A549 (cell line): ENCODE measurements at regions not wholly inside any gene's neighbourhood (a gene's known extent, or its start where the extent isn't known, plus 50 kb on each side); places are given as distances from the start of the nearest gene placed in this dataset.

Experiments
- ATAC-seq, 2 experiments: fragments of 200-7000 bp in 1 of 2; fragments of >200 bp in 1 of 2; cut with Nextera tagmentation in 1 of 2; cut with Tn5 transposase in 1 of 2; 3 replicates each; pipeline versions ENCODE4 v1.8.0 to v1.9.1; 2018 to 2020; ENCODE audit warnings: mild to moderate bottlenecking in 1 of 2, moderate library complexity in 1 of 2
- CTCF ChIA-PET: fragments of 300-600 bp; sonication (Branson Sonifier 250); formaldehyde crosslinking; extraction: SDS; loops from one replicate; lab custom pipeline; 2021; ENCODE audit warnings: antibody characterized with exemption, inconsistent platforms; lab: Yijun Ruan, JAX
- POLR2A ChIA-PET: fragments of 350-600 bp; formaldehyde crosslinking; extraction: SDS; loops from one replicate; lab custom pipeline; 2021; ENCODE audit warnings: antibody characterized with exemption, inconsistent platforms; lab: Yijun Ruan, JAX
- DNase-seq, 2 experiments: peaks; one replicate each; pipeline versions ENCODE4 v3.0.0 to v3.0.0-alpha.2; 2011 to 2016; ENCODE audit warnings: low read depth in 1 of 2, low spot score in 1 of 2
- FAIRE-seq: peaks from 2 replicates; lab custom pipeline; 2011; peaks lifted over from hg19 to GRCh38; lab: Jason Lieb, UNC
- H3K27ac ChIP-seq, 2 experiments: fragments of >200 bp; sonication (Bioruptor Twin); formaldehyde crosslinking; 3 replicates each; pipeline ENCODE4 v1.5.1; 2016 to 2017
- H3K4me1 ChIP-seq: fragments of >200 bp; sonication (Bioruptor Twin); formaldehyde crosslinking; 3 replicates; pipeline ENCODE4 v1.6.1; 2016
- H3K4me2 ChIP-seq: fragments of >200 bp; sonication (Bioruptor Twin); formaldehyde crosslinking; 3 replicates; pipeline ENCODE4 v1.6.1; 2016
- H3K4me3 ChIP-seq: fragments of >200 bp; sonication (Bioruptor Twin); formaldehyde crosslinking; 3 replicates; pipeline ENCODE4 v1.5.1; 2016
- H3K9me3 ChIP-seq: fragments of >200 bp; sonication (Bioruptor Twin); formaldehyde crosslinking; 3 replicates; pipeline ENCODE4 v1.6.1; 2016
- BHLHE40 ChIP-seq: IDR thresholded peaks from 2 replicates; pipeline ENCODE4 v1.6.1; 2012; ENCODE audit warnings: low read depth, low read length, inconsistent platforms
- CBX2 ChIP-seq: fragments of 200-600 bp; sonication (generic); IDR thresholded peaks from 2 replicates; pipeline ENCODE4 v1.6.1; 2016; ENCODE audit warnings: low read depth, mild to moderate bottlenecking, borderline replicate concordance
- CBX8 ChIP-seq: fragments of 200-600 bp; sonication (generic); IDR thresholded peaks from 2 replicates; pipeline ENCODE4 v1.6.1; 2016
- CEBPB ChIP-seq, 2 experiments: fragments of >200 bp in 1 of 2; sonication (Bioruptor Twin) in 1 of 2; formaldehyde crosslinking in 1 of 2; IDR thresholded peaks; 2 replicates each; pipeline ENCODE4 v1.6.1; 2012 to 2016
- EHF ChIP-seq: fragments of 250-450 bp; sonication (Bioruptor Pico); IDR thresholded peaks from 2 replicates; pipeline ENCODE4 v1.5.0; 2020; ENCODE audit warnings: mild to moderate bottlenecking
- EP300 ChIP-seq, 2 experiments: fragments of >200 bp; sonication (Bioruptor Twin); formaldehyde crosslinking; IDR thresholded peaks; 2 replicates in 1 of 2; 3 replicates in 1 of 2; pipeline ENCODE4 v1.6.1; 2016 to 2017
- ESRRA ChIP-seq: fragments of 150-350 bp; IDR thresholded peaks from 2 replicates; pipeline ENCODE4 v1.6.1; 2014; ENCODE audit warnings: mild to moderate bottlenecking, low read length, borderline replicate concordance
- FOSB ChIP-seq: fragments of 250-450 bp; sonication (Bioruptor Pico); IDR thresholded peaks from 2 replicates; pipeline ENCODE4 v1.5.0; 2020; ENCODE audit warnings: mild to moderate bottlenecking, moderate library complexity
- FOSL2 ChIP-seq, 2 experiments: fragments of 450-650 bp in 1 of 2; fragments of >200 bp in 1 of 2; sonication (Bioruptor Twin) in 1 of 2; formaldehyde crosslinking; IDR thresholded peaks; 2 replicates each; pipeline versions ENCODE4 v1.5.0 to v1.6.1; 2016 to 2020; ENCODE audit warnings: mild to moderate bottlenecking in 1 of 2, moderate library complexity in 1 of 2
- HOXB13 ChIP-seq: fragments of 250-450 bp; sonication (Bioruptor Pico); IDR thresholded peaks from 2 replicates; pipeline ENCODE4 v1.5.0; 2020; ENCODE audit warnings: low read depth, mild to moderate bottlenecking, moderate library complexity
- JUN ChIP-seq, 2 experiments: fragments of >200 bp; sonication (Bioruptor Twin); formaldehyde crosslinking; IDR thresholded peaks; 2 replicates in 1 of 2; 3 replicates in 1 of 2; pipeline ENCODE4 v1.6.1; 2016 to 2017
- KDM1A ChIP-seq: fragments of 200-600 bp; sonication (generic); IDR thresholded peaks from 2 replicates; pipeline ENCODE4 v1.6.1; 2016; ENCODE audit warnings: low read depth, mild to moderate bottlenecking
- KDM5A ChIP-seq: fragments of 200-600 bp; sonication (generic); IDR thresholded peaks from 2 replicates; pipeline ENCODE4 v1.6.1; 2016; ENCODE audit warnings: antibody characterized with exemption, mild to moderate bottlenecking
- MAFK ChIP-seq: fragments of 450-650 bp; IDR thresholded peaks from 2 replicates; pipeline ENCODE4 v1.6.1; 2014; ENCODE audit not compliant: partially characterized antibody
- MAZ ChIP-seq: fragments of 150-350 bp; IDR thresholded peaks from 2 replicates; pipeline ENCODE4 v1.6.1; 2014; ENCODE audit warnings: antibody characterized with exemption, low read depth, low read length, borderline replicate concordance
- MYC ChIP-seq: IDR thresholded peaks from 2 replicates; pipeline ENCODE4 v1.6.1; 2012; ENCODE audit warnings: mild to moderate bottlenecking, inconsistent platforms, low read length, improper control_type of control experiment, borderline replicate concordance
- PHF8 ChIP-seq: fragments of 200-600 bp; sonication (generic); IDR thresholded peaks from 2 replicates; pipeline ENCODE4 v1.6.1; 2016; ENCODE audit warnings: low read depth, mild to moderate bottlenecking, antibody characterized with exemption, moderate library complexity, borderline replicate concordance
- POLR2A ChIP-seq: IDR thresholded peaks from 2 replicates; pipeline ENCODE4 v1.6.1; 2012; ENCODE audit warnings: mild to moderate bottlenecking, low read length
- POLR2AphosphoS2 ChIP-seq: conservative IDR thresholded peaks from 2 replicates; pipeline ENCODE4 v1.6.1; 2012; ENCODE audit warnings: low read length, improper control_type of control experiment, inconsistent platforms
- RAD21 ChIP-seq, 2 experiments: fragments of >200 bp in 1 of 2; sonication (Bioruptor Twin) in 1 of 2; formaldehyde crosslinking in 1 of 2; IDR thresholded peaks in 1 of 2; conservative IDR thresholded peaks in 1 of 2; 2 replicates in 1 of 2; 3 replicates in 1 of 2; pipeline ENCODE4 v1.6.1; 2012 to 2018; ENCODE audit warnings: inconsistent platforms in 1 of 2
- RARB ChIP-seq: fragments of 250-450 bp; sonication (Bioruptor Pico); IDR thresholded peaks from 2 replicates; pipeline ENCODE4 v1.8.0; 2021; ENCODE audit warnings: mild to moderate bottlenecking, moderate library complexity
- RNF2 ChIP-seq: fragments of 200-600 bp; sonication (generic); IDR thresholded peaks from 2 replicates; pipeline ENCODE4 v1.6.1; 2016; ENCODE audit warnings: low read depth, mild to moderate bottlenecking, antibody characterized with exemption, moderate library complexity, borderline replicate concordance
- SREBF2 ChIP-seq: fragments of 450-650 bp; IDR thresholded peaks from 2 replicates; pipeline ENCODE4 v1.6.1; 2014; ENCODE audit warnings: mild to moderate bottlenecking, moderate library complexity
- TP53 ChIP-seq: fragments of 250-450 bp; sonication (Bioruptor Pico); IDR thresholded peaks from 2 replicates; pipeline ENCODE4 v1.5.0; 2021; ENCODE audit warnings: mild to moderate bottlenecking, moderate library complexity
- ZNF302 ChIP-seq: fragments of 250-450 bp; sonication (Bioruptor Pico); IDR thresholded peaks from 2 replicates; pipeline ENCODE4 v1.9.0; 2021; ENCODE audit warnings: inconsistent platforms, mild to moderate bottlenecking, moderate library complexity
- ZSCAN20 ChIP-seq: fragments of 250-450 bp; sonication (Bioruptor Pico); IDR thresholded peaks from 2 replicates; pipeline ENCODE4 v1.8.0; 2022; ENCODE audit warnings: mild to moderate bottlenecking, moderate library complexity
- WGBS: methylation state at CpG from one replicate; pipeline ENCODE4 v1.1.6; 2017; ENCODE audit errors: missing lambda C conversion rate; 5-methylcytosine and 5-hydroxymethylcytosine counted together
- TF ChIP-seq, protein P1 (sequence below): IDR thresholded peaks from 2 replicates; pipeline ENCODE4 v1.6.1; 2012
- TF ChIP-seq, protein P2 (sequence below): fragments of 450-650 bp; IDR thresholded peaks from 2 replicates; pipeline ENCODE4 v1.6.1; 2014; ENCODE audit warnings: antibody characterized with exemption
- TF ChIP-seq, protein P3 (sequence below): fragments of 150-350 bp; IDR thresholded peaks from 2 replicates; pipeline ENCODE4 v1.6.1; 2014; ENCODE audit warnings: low read depth, mild to moderate bottlenecking, low read length
- TF ChIP-seq, protein P4 (sequence below): fragments of >200 bp; sonication (Bioruptor Twin); formaldehyde crosslinking; IDR thresholded peaks from 2 replicates; pipeline ENCODE4 v1.6.1; 2016
- TF ChIP-seq, protein P5 (sequence below): fragments of >200 bp; sonication (Bioruptor Twin); formaldehyde crosslinking; IDR thresholded peaks from 3 replicates; pipeline ENCODE4 v1.6.1; 2016
- TF ChIP-seq, protein P6 (sequence below): IDR thresholded peaks from 2 replicates; pipeline ENCODE4 v1.6.1; 2012; ENCODE audit warnings: low read depth, borderline replicate concordance

DNA sequence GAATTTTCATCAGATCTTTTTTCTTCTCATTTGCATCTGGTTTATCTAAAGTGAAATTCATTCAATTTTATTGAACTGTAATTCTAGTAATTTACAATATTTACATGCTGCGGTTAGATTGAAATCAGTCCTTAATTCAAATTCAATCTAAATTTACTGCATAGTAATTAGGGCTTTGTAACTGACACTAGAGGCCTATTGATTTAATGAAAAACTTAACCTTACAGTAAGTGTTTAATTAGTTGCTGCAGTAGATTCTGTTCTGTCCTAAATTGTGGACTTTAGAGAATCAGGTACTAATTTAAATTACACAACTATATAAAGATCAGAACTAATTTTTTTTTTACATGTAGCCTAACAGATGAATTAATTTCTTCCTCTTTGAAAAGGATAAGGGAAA is 758.8 kb upstream of the TENM3 start (continued):
- TF ChIP-seq, protein P1, sequence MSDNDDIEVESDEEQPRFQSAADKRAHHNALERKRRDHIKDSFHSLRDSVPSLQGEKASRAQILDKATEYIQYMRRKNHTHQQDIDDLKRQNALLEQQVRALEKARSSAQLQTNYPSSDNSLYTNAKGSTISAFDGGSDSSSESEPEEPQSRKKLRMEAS: no peak

DNA sequence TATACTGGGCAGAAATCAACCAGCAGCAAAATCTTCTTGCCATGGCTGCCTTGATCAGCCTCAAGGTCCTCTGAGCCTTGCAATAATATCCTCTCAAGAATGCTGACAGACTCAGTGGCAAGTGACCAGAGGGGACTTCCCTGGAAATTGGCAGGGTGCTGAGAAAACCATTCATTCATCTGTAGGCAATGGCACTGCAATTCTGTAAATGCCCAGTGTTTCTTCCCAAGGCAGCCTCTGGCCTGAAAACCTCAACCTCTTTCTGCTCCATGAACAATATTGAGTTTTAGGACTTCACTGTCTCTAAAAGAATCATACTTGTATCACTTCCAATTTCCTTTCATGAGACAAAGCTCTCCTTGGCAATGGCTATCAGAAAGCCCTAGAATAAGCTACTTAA is 754.3 kb upstream of the TENM3 start:
- H3K4me1 ChIP-seq: no peaks in the 10 kb centered on the region
- no peak for FAIRE-seq
- TF ChIP-seq EP300 (IDR thresholded peaks at IDR 0.05): no peak
- no peak for TF ChIP-seq MAFK
- no peak for TF ChIP-seq MYC
- no peak for TF ChIP-seq ZNF302 (CRISPR knock-in tag)
- TF ChIP-seq, protein P1: no peak
- TF ChIP-seq FOSL2 (IDR thresholded peaks at IDR 0.05): no peak
- TF ChIP-seq FOSL2 (CRISPR knock-in tag; IDR thresholded peaks at IDR 0.05): no peak
- TF ChIP-seq KDM5A: no peak
- TF ChIP-seq RNF2: no peak
- TF ChIP-seq MAZ: no peak
- TF ChIP-seq, protein P2, sequence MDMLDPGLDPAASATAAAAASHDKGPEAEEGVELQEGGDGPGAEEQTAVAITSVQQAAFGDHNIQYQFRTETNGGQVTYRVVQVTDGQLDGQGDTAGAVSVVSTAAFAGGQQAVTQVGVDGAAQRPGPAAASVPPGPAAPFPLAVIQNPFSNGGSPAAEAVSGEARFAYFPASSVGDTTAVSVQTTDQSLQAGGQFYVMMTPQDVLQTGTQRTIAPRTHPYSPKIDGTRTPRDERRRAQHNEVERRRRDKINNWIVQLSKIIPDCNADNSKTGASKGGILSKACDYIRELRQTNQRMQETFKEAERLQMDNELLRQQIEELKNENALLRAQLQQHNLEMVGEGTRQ: no peak
- TF ChIP-seq HOXB13 (CRISPR knock-in tag): no peak
- no peak for TF ChIP-seq ESRRA
- no peak for TF ChIP-seq PHF8
- no peak for TF ChIP-seq CBX2
- no peak for TF ChIP-seq TP53 (CRISPR knock-in tag)
- TF ChIP-seq CEBPB (IDR thresholded peaks at IDR 0.05): no peak
- TF ChIP-seq, protein P3, sequence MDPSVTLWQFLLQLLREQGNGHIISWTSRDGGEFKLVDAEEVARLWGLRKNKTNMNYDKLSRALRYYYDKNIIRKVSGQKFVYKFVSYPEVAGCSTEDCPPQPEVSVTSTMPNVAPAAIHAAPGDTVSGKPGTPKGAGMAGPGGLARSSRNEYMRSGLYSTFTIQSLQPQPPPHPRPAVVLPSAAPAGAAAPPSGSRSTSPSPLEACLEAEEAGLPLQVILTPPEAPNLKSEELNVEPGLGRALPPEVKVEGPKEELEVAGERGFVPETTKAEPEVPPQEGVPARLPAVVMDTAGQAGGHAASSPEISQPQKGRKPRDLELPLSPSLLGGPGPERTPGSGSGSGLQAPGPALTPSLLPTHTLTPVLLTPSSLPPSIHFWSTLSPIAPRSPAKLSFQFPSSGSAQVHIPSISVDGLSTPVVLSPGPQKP: no peak
- TF ChIP-seq POLR2AphosphoS2: no peak
- no peak for TF ChIP-seq CBX8
- no peak for TF ChIP-seq ZSCAN20 (CRISPR knock-in tag)
- TF ChIP-seq, all 56 proteins: peak for 0
- ATAC-seq (no peak), DNase-seq (no peak)
- H3K4me2 ChIP-seq: no peak overlapping the region
- ChIA-PET POLR2A (no interaction called here), CTCF (no interaction called here)
- no peak overlapping the region for H3K4me3 ChIP-seq
- no peaks in the 10 kb centered on the region for H3K9me3 ChIP-seq
- no peak overlapping the region for H3K27ac ChIP-seq

DNA sequence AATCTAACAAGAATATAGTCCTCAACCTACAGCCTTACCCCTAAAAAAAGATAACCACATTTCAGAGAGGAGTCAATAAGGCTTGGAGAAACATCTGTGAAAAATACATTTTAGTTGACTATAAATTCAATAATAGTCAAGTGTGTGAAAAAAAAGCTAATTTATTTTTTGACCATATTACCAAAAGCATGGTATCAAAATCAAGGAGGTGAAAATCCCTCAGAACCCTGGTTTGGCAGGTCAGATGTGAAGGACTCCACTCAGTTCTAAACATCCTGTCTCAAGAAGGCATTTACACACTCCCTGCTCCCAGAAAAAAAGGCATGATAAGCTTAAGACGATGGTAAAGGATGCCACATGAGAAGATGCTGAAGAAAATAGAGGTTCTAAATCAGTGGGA is 745.1 kb upstream of the TENM3 start:
- no peak overlapping the region for H3K4me3 ChIP-seq
- no peaks in the 10 kb centered on the region for H3K9me3 ChIP-seq
- DNase-seq: no peak
- H3K4me1 ChIP-seq: no peaks in the 10 kb centered on the region
- no peak overlapping the region for H3K27ac ChIP-seq
- no peak for FAIRE-seq
- no peak for ATAC-seq
- CTCF ChIA-PET: no interaction called here
- 4% methylated on average over 1 of the region's 1 CpG for WGBS
- H3K4me2 ChIP-seq: no peak overlapping the region
- POLR2A ChIA-PET: no interaction called here
- TF ChIP-seq, protein P1: no peak
- TF ChIP-seq, protein P4, sequence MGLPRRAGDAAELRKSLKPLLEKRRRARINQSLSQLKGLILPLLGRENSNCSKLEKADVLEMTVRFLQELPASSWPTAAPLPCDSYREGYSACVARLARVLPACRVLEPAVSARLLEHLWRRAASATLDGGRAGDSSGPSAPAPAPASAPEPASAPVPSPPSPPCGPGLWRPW: no peak
- TF ChIP-seq FOSB (CRISPR knock-in tag) (no peak), PHF8 (no peak), KDM1A (no peak), ZSCAN20 (CRISPR knock-in tag) (no peak), POLR2A (no peak), BHLHE40 (no peak), RAD21 (conservative IDR thresholded peaks at IDR 0.05 in 1 of 2, IDR thresholded peaks at IDR 0.05 in 1 of 2) (no peak), KDM5A (no peak), EHF (CRISPR knock-in tag) (no peak), JUN (IDR thresholded peaks at IDR 0.05) (no peak), RARB (no peak), RNF2 (no peak), ZNF302 (CRISPR knock-in tag) (no peak), SREBF2 (no peak)
- TF ChIP-seq, protein P5, sequence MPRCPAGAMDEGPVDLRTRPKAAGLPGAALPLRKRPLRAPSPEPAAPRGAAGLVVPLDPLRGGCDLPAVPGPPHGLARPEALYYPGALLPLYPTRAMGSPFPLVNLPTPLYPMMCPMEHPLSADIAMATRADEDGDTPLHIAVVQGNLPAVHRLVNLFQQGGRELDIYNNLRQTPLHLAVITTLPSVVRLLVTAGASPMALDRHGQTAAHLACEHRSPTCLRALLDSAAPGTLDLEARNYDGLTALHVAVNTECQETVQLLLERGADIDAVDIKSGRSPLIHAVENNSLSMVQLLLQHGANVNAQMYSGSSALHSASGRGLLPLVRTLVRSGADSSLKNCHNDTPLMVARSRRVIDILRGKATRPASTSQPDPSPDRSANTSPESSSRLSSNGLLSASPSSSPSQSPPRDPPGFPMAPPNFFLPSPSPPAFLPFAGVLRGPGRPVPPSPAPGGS: no peak
- TF ChIP-seq, protein P6, sequence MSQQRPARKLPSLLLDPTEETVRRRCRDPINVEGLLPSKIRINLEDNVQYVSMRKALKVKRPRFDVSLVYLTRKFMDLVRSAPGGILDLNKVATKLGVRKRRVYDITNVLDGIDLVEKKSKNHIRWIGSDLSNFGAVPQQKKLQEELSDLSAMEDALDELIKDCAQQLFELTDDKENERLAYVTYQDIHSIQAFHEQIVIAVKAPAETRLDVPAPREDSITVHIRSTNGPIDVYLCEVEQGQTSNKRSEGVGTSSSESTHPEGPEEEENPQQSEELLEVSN: no peak
